ENCODE measurements at regions not wholly inside any gene's neighbourhood (a gene's known extent, or its start where the extent isn't known, plus 50 kb on each side); places are given as distances from the start of the nearest gene placed in this dataset.

DNA sequence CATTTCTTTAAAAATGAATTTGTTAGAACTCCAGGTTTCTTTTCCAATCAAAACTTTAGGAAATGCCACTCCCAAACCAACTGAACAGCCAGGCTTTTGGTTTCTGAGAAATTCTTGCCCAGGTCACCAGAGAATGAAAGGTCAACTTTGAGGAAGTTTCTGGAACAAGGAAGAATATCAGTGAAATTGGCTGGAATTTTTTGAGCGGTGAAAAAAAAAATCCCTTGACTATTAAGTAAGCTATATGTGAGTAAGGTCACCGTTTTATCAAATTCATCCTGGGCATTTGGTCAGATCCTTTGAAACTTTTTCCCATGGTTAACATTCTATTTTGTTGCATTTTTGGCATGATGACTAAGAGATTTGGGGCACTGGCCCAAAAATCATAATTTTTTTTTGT lies 469.3 kb downstream of the LTN1 start:
- TF ChIP-seq RAD21 (IDR thresholded peaks at IDR 0.05; ENCODE audit: low read depth), result no peak
- TF ChIP-seq TEAD4 (IDR thresholded peaks at IDR 0.05), result no peak
- TF ChIP-seq CEBPB (IDR thresholded peaks at IDR 0.05), result no peak
- no peak for TF ChIP-seq YY1 (IDR thresholded peaks at IDR 0.05; ENCODE audit: low read depth)
- no peak for TF ChIP-seq NFIC (IDR thresholded peaks at IDR 0.05)
- TF ChIP-seq, protein P1, sequence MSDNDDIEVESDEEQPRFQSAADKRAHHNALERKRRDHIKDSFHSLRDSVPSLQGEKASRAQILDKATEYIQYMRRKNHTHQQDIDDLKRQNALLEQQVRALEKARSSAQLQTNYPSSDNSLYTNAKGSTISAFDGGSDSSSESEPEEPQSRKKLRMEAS (IDR thresholded peaks at IDR 0.05), result no peak
- TF ChIP-seq TAF1 (IDR thresholded peaks at IDR 0.05; ENCODE audit: low read depth), result no peak
- TF ChIP-seq ZBTB7A (IDR thresholded peaks at IDR 0.05; ENCODE audit: low read depth), result no peak

- TF ChIP-seq RAD21 (IDR thresholded peaks at IDR 0.05; ENCODE audit: low read depth), result peak; percentile 51; the same call in 1 of the 2 replicates
- no peak for TF ChIP-seq YY1 (IDR thresholded peaks at IDR 0.05; ENCODE audit: low read depth)
Measured at GRCh38 chr21:28522014-28522799, 470.5 kb downstream of the LTN1 start.

- TF ChIP-seq CEBPB (IDR thresholded peaks at IDR 0.05) (no peak), YY1 (IDR thresholded peaks at IDR 0.05; ENCODE audit: low read depth) (no peak), TEAD4 (IDR thresholded peaks at IDR 0.05) (no peak), EGR1 (IDR thresholded peaks at IDR 0.05) (no peak), TAF1 (IDR thresholded peaks at IDR 0.05; ENCODE audit: low read depth) (no peak), RAD21 (IDR thresholded peaks at IDR 0.05; ENCODE audit: low read depth) (no peak), CREB1 (IDR thresholded peaks at IDR 0.05; ENCODE audit: low read depth) (no peak), TCF12 (IDR thresholded peaks at IDR 0.05; ENCODE audit: low read depth) (no peak), REST (IDR thresholded peaks at IDR 0.05; ENCODE audit: low read depth) (no peak), EP300 (IDR thresholded peaks at IDR 0.05; ENCODE audit: borderline replicate concordance) (no peak), FOXM1 (IDR thresholded peaks at IDR 0.05; ENCODE audit: borderline replicate concordance, low read depth) (no peak), NFIC (IDR thresholded peaks at IDR 0.05) (no peak), ZBTB7A (IDR thresholded peaks at IDR 0.05; ENCODE audit: low read depth) (no peak)
- TF ChIP-seq, protein P1 (IDR thresholded peaks at IDR 0.05), result no peak
- TF ChIP-seq, protein P2, sequence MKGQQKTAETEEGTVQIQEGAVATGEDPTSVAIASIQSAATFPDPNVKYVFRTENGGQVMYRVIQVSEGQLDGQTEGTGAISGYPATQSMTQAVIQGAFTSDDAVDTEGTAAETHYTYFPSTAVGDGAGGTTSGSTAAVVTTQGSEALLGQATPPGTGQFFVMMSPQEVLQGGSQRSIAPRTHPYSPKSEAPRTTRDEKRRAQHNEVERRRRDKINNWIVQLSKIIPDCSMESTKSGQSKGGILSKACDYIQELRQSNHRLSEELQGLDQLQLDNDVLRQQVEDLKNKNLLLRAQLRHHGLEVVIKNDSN (IDR thresholded peaks at IDR 0.05), result no peak
Measured at GRCh38 chr21:28518630-28519029, 474.0 kb downstream of the LTN1 start.

- TF ChIP-seq RAD21 (IDR thresholded peaks at IDR 0.05; ENCODE audit: low read depth) (peak; percentile 66), REST (IDR thresholded peaks at IDR 0.05; ENCODE audit: low read depth) (no peak), YY1 (IDR thresholded peaks at IDR 0.05; ENCODE audit: low read depth) (peak; percentile 72), NFIC (IDR thresholded peaks at IDR 0.05) (peak; percentile 39)
Measured at GRCh38 chr21:28516991-28517592, 475.6 kb downstream of the LTN1 start.

DNA sequence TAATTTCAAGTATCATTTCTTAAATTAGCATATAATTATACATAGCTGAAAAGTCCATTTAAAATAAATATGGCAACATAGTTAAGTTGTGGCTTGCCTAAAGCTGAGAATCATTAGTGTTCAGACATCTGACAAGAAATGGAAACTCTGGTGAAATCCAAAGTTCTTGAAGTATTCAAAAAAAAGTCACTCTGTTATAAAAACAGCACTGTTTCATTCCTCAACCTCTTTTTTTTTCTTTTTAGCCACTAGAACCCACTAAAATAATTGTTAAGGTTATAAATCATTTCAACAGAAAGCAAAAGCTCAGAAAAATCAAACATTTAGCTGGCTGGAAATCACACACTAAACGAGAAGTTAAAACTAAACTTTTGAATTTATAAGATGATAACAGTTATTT lies 476.7 kb downstream of the LTN1 start:
- TF ChIP-seq, protein P1 (IDR thresholded peaks at IDR 0.05), result no peak
- TF ChIP-seq, protein P2 (IDR thresholded peaks at IDR 0.05), result no peak
- TF ChIP-seq NFIC (IDR thresholded peaks at IDR 0.05) (no peak), REST (IDR thresholded peaks at IDR 0.05; ENCODE audit: low read depth) (no peak), TEAD4 (IDR thresholded peaks at IDR 0.05) (no peak), RAD21 (IDR thresholded peaks at IDR 0.05; ENCODE audit: low read depth) (no peak), EGR1 (IDR thresholded peaks at IDR 0.05) (no peak), EP300 (IDR thresholded peaks at IDR 0.05; ENCODE audit: borderline replicate concordance) (no peak), TCF12 (IDR thresholded peaks at IDR 0.05; ENCODE audit: low read depth) (no peak)

All from Ishikawa (cell line).